ENCODE measurements at regions not wholly inside any gene's neighbourhood (a gene's known extent, or its start where the extent isn't known, plus 50 kb on each side); places are given as distances from the start of the nearest gene placed in this dataset.

GRCh38 chr12:58977476-58977875, 57.2 kb upstream of the LRIG3 start:
- TF ChIP-seq, protein P1, sequence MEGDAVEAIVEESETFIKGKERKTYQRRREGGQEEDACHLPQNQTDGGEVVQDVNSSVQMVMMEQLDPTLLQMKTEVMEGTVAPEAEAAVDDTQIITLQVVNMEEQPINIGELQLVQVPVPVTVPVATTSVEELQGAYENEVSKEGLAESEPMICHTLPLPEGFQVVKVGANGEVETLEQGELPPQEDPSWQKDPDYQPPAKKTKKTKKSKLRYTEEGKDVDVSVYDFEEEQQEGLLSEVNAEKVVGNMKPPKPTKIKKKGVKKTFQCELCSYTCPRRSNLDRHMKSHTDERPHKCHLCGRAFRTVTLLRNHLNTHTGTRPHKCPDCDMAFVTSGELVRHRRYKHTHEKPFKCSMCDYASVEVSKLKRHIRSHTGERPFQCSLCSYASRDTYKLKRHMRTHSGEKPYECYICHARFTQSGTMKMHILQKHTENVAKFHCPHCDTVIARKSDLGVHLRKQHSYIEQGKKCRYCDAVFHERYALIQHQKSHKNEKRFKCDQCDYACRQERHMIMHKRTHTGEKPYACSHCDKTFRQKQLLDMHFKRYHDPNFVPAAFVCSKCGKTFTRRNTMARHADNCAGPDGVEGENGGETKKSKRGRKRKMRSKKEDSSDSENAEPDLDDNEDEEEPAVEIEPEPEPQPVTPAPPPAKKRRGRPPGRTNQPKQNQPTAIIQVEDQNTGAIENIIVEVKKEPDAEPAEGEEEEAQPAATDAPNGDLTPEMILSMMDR (IDR thresholded peaks at IDR 0.05 in 2 of 3, conservative IDR thresholded peaks at IDR 0.05 in 1 of 3; ENCODE audit: borderline replicate concordance in 1 of 3, insufficient read depth in 1 of 3, low read depth in 2 of 3, low read length in 2 of 3): no peak
- TF ChIP-seq EZH2 (IDR thresholded peaks at IDR 0.05): no peak
- no peak for TF ChIP-seq REST (IDR thresholded peaks at IDR 0.05; ENCODE audit: low read depth)
- no peak for TF ChIP-seq JUND (IDR thresholded peaks at IDR 0.05)
- no peak for TF ChIP-seq POLR2A (IDR thresholded peaks at IDR 0.05; ENCODE audit: borderline replicate concordance, extremely low read depth, insufficient read depth, insufficient read length)
- TF ChIP-seq EZH2phosphoT487 (IDR thresholded peaks at IDR 0.05; ENCODE audit: borderline replicate concordance): no peak
- no peak for TF ChIP-seq TCF7L2 (IDR thresholded peaks at IDR 0.05; ENCODE audit: borderline replicate concordance, extremely low read depth, insufficient read depth, insufficient read length)
- TF ChIP-seq RAD21 (IDR thresholded peaks at IDR 0.05; ENCODE audit: low read depth): no peak
- TF ChIP-seq CBX3 (IDR thresholded peaks at IDR 0.05; ENCODE audit: low read depth): no peak
- no peak for TF ChIP-seq POLR2AphosphoS5 (IDR thresholded peaks at IDR 0.05; ENCODE audit: low read depth, low read length)
